HL-60 (cell line): ENCODE measurements at regions not wholly inside any gene's neighbourhood (a gene's known extent, or its start where the extent isn't known, plus 50 kb on each side); places are given as distances from the start of the nearest gene placed in this dataset.
A peak's percentile ranks its signal among the peaks of the same experiment; 100 is the strongest.

Experiments used
- DNase-seq, 2 experiments: peaks; one replicate each; pipeline ENCODE4 v3.0.0-alpha.2; 2010 to 2020; ENCODE audit warnings: low read depth in 1 of 2, low spot score in 1 of 2
- H3K27ac ChIP-seq: fragments of 250-450 bp; sonication (Bioruptor Pico); replicated peaks from 2 replicates; pipeline ENCODE4 v1.5.1; 2020; ENCODE audit warnings: mild to moderate bottlenecking, moderate library complexity
- H3K27me3 ChIP-seq: fragments of 250-450 bp; sonication (Bioruptor Pico); 2 replicates; pipeline ENCODE4 v1.5.1; 2021; ENCODE audit warnings: mild to moderate bottlenecking, moderate library complexity; ENCODE audit not compliant: insufficient read depth, poor library complexity, severe bottlenecking
- H3K4me3 ChIP-seq: replicated peaks from 2 replicates; pipeline ENCODE4 v1.5.1; 2011; ENCODE audit warnings: mild to moderate bottlenecking, control low read depth, low read length; ENCODE audit not compliant: insufficient read depth
- CTCF ChIP-seq: IDR thresholded peaks from one replicate; pipeline ENCODE4 v1.5.1; 2011; ENCODE audit warnings: low read length, control low read depth, inconsistent platforms; ENCODE audit not compliant: insufficient read depth
- GABPA ChIP-seq: IDR thresholded peaks from 2 replicates; pipeline ENCODE4 v1.6.1; 2012; ENCODE audit warnings: low read depth
- POLR2AphosphoS5 ChIP-seq: IDR thresholded peaks from 2 replicates; pipeline ENCODE4 v1.6.1; 2012; ENCODE audit warnings: low read depth
- REST ChIP-seq: IDR thresholded peaks from 2 replicates; pipeline ENCODE4 v1.6.1; 2012; ENCODE audit warnings: low read depth; ENCODE audit not compliant: insufficient replicate concordance
- SPI1 ChIP-seq: IDR thresholded peaks from 2 replicates; pipeline ENCODE4 v1.6.1; 2012; ENCODE audit warnings: low read depth, mild to moderate bottlenecking, borderline replicate concordance

GRCh38 chr14:89022274-89022673 lies 197.8 kb downstream of the TTC8 start:
- no peaks in the 10 kb centered on the region for H3K27me3 ChIP-seq
- no peak overlapping the region for H3K4me3 ChIP-seq
- H3K27ac ChIP-seq = no peak overlapping the region
- TF ChIP-seq SPI1 (no peak), CTCF (no peak), REST (no peak), POLR2AphosphoS5 (no peak), GABPA (no peak)
- DNase-seq = no peak

GRCh38 chr14:89024691-89025090 lies 200.2 kb downstream of the TTC8 start:
- DNase-seq = no peak
- no peak overlapping the region for H3K4me3 ChIP-seq
- H3K27me3 ChIP-seq = peaks cover 12% of the 10 kb centered on the region
- no peak overlapping the region for H3K27ac ChIP-seq
- TF ChIP-seq CTCF (no peak), GABPA (no peak), SPI1 (no peak), POLR2AphosphoS5 (no peak), REST (no peak)

GRCh38 chr14:89025561-89026236 lies 201.2 kb downstream of the TTC8 start:
- Histone ChIP-seq H3K27me3 (peaks cover 12% of the 10 kb centered on the region), H3K4me3 (no peak overlapping the region), H3K27ac (no peak overlapping the region)
- DNase-seq = peak in 1 of 2 experiments; percentile 30
- TF ChIP-seq POLR2AphosphoS5 = no peak
- TF ChIP-seq REST = no peak
- TF ChIP-seq GABPA = no peak
- TF ChIP-seq CTCF = no peak
- TF ChIP-seq SPI1 = no peak
